ENCODE measurements at regions not wholly inside any gene's neighbourhood (a gene's known extent, or its start where the extent isn't known, plus 50 kb on each side); places are given as distances from the start of the nearest gene placed in this dataset.
"Not testable (repeated sequence)": the region's sequence is repeated elsewhere in the genome, so short reads cannot be mapped to it uniquely, and the experiment has no call there.

GRCh38 chr1:238340989-238341388, 450.3 kb upstream of the ZP4 start:
- Mint-ChIP-seq H3K27ac (ENCODE audit: unreplicated experiment) (no peak overlapping the region), H3K4me3 (ENCODE audit: unreplicated experiment) (no peak overlapping the region), H3K4me1 (ENCODE audit: low read depth) (no peaks in the 10 kb centered on the region), H3K27me3 (ENCODE audit: low read depth) (no peaks in the 10 kb centered on the region), H3K9me3 (ENCODE audit: low read depth) (peaks cover 8% of the 10 kb centered on the region), H3K36me3 (ENCODE audit: low read depth) (peaks cover 4% of the 10 kb centered on the region)
- DNase-seq (ENCODE audit: low spot score) = no peak
- no peak for TF ChIP-seq CTCF (IDR thresholded peaks at IDR 0.05)

- Mint-ChIP-seq H3K4me1 (ENCODE audit: low read depth) (no peaks in the 10 kb centered on the region), H3K4me3 (ENCODE audit: unreplicated experiment) (no peak overlapping the region), H3K27ac (ENCODE audit: unreplicated experiment) (no peak overlapping the region)
Observed at GRCh38 chr1:238336531-238336930, 445.8 kb upstream of the ZP4 start.

GRCh38 chr1:238334170-238334569, 443.4 kb upstream of the ZP4 start:
- H3K36me3 Mint-ChIP-seq (ENCODE audit: low read depth) = peaks cover 4% of the 10 kb centered on the region
- peaks cover 8% of the 10 kb centered on the region for H3K9me3 Mint-ChIP-seq (ENCODE audit: low read depth)
- DNase-seq (ENCODE audit: low spot score) = no peak
- no peak overlapping the region for H3K4me3 Mint-ChIP-seq (ENCODE audit: unreplicated experiment)
- TF ChIP-seq CTCF (IDR thresholded peaks at IDR 0.05) = no peak
- H3K27ac Mint-ChIP-seq (ENCODE audit: unreplicated experiment) = no peak overlapping the region
- H3K4me1 Mint-ChIP-seq (ENCODE audit: low read depth) = peaks cover 10% of the 10 kb centered on the region
- no peaks in the 10 kb centered on the region for H3K27me3 Mint-ChIP-seq (ENCODE audit: low read depth)

More at GRCh38 chr1:238336531-238336930, 445.8 kb upstream of the ZP4 start:
- no peak for DNase-seq (ENCODE audit: low spot score)
- H3K27me3 Mint-ChIP-seq (ENCODE audit: low read depth) = no peaks in the 10 kb centered on the region
- no peak for TF ChIP-seq CTCF (IDR thresholded peaks at IDR 0.05)
- H3K36me3 Mint-ChIP-seq (ENCODE audit: low read depth) = peaks cover 4% of the 10 kb centered on the region
- peaks cover 8% of the 10 kb centered on the region for H3K9me3 Mint-ChIP-seq (ENCODE audit: low read depth)

GRCh38 chr1:238331557-238331956, 440.8 kb upstream of the ZP4 start:
- DNase-seq (ENCODE audit: low spot score) = no peak
- H3K9me3 Mint-ChIP-seq (ENCODE audit: low read depth) = no peaks in the 10 kb centered on the region
- no peak overlapping the region for H3K27ac Mint-ChIP-seq (ENCODE audit: unreplicated experiment)
- TF ChIP-seq CTCF (IDR thresholded peaks at IDR 0.05) = no peak
- no peak overlapping the region for H3K4me3 Mint-ChIP-seq (ENCODE audit: unreplicated experiment)
- peaks cover 10% of the 10 kb centered on the region for H3K4me1 Mint-ChIP-seq (ENCODE audit: low read depth)
- H3K27me3 Mint-ChIP-seq (ENCODE audit: low read depth) = no peaks in the 10 kb centered on the region
- H3K36me3 Mint-ChIP-seq (ENCODE audit: low read depth) = peaks cover 3% of the 10 kb centered on the region

GRCh38 chr1:238329671-238330070, 438.9 kb upstream of the ZP4 start:
- Mint-ChIP-seq H3K27ac (ENCODE audit: unreplicated experiment) (no peak overlapping the region), H3K4me1 (ENCODE audit: low read depth) (peaks cover 13% of the 10 kb centered on the region), H3K36me3 (ENCODE audit: low read depth) (no peaks in the 10 kb centered on the region), H3K9me3 (ENCODE audit: low read depth) (peaks cover 5% of the 10 kb centered on the region), H3K4me3 (ENCODE audit: unreplicated experiment) (no peak overlapping the region), H3K27me3 (ENCODE audit: low read depth) (no peaks in the 10 kb centered on the region)
- DNase-seq (ENCODE audit: low spot score) = no peak
- TF ChIP-seq CTCF (IDR thresholded peaks at IDR 0.05) = no peak

GRCh38 chr1:238327033-238327432, 436.3 kb upstream of the ZP4 start:
- not testable (repeated sequence) for H3K9me3 Mint-ChIP-seq (ENCODE audit: low read depth); H3K27ac Mint-ChIP-seq (ENCODE audit: unreplicated experiment); H3K36me3 Mint-ChIP-seq (ENCODE audit: low read depth); H3K27me3 Mint-ChIP-seq (ENCODE audit: low read depth); DNase-seq (ENCODE audit: low spot score); H3K4me3 Mint-ChIP-seq (ENCODE audit: unreplicated experiment)
- peaks cover 20% of the 10 kb centered on the region for H3K4me1 Mint-ChIP-seq (ENCODE audit: low read depth)

- peaks cover 20% of the 10 kb centered on the region for H3K4me1 Mint-ChIP-seq (ENCODE audit: low read depth)
- H3K9me3 Mint-ChIP-seq (ENCODE audit: low read depth); H3K4me3 Mint-ChIP-seq (ENCODE audit: unreplicated experiment); H3K27me3 Mint-ChIP-seq (ENCODE audit: low read depth); H3K27ac Mint-ChIP-seq (ENCODE audit: unreplicated experiment); DNase-seq (ENCODE audit: low spot score); H3K36me3 Mint-ChIP-seq (ENCODE audit: low read depth): not testable (repeated sequence)
Observed at GRCh38 chr1:238326479-238326878, 435.8 kb upstream of the ZP4 start.

Data from chondrocyte (in vitro differentiated cells).